D721Med (cell line): ENCODE measurements at regions not wholly inside any gene's neighbourhood (a gene's known extent, or its start where the extent isn't known, plus 50 kb on each side); places are given as distances from the start of the nearest gene placed in this dataset.

Experiments used
- DNase-seq: peaks from one replicate; pipeline ENCODE4 v3.0.0; 2011; ENCODE audit warnings: low spot score; ENCODE audit not compliant: insufficient read length
- FAIRE-seq: peaks from 2 replicates; lab custom pipeline; 2011; peaks lifted over from hg19 to GRCh38; lab: Jason Lieb, UNC
- CTCF ChIP-seq: IDR thresholded peaks from 2 replicates; pipeline ENCODE4 v1.5.1; 2012; ENCODE audit warnings: mild to moderate bottlenecking, control low read depth; ENCODE audit not compliant: insufficient read depth; ENCODE audit errors: missing control alignments

GRCh38 chr10:42983591-42983990 lies 93.3 kb upstream of the RET start:
- no peak for FAIRE-seq
- no peak for TF ChIP-seq CTCF

GRCh38 chr10:42984035-42984610 lies 92.7 kb upstream of the RET start:
- DNase-seq = no peak
- FAIRE-seq = no peak
- TF ChIP-seq CTCF = no peak

More at GRCh38 chr10:42983591-42983990, 93.3 kb upstream of the RET start:
- DNase-seq = no peak

GRCh38 chr10:42984761-42985325 lies 92.0 kb upstream of the RET start:
- no peak for TF ChIP-seq CTCF
- no peak for FAIRE-seq
- no peak for DNase-seq

GRCh38 chr10:42985436-42986316 lies 91.2 kb upstream of the RET start:
- no peak for TF ChIP-seq CTCF
- FAIRE-seq (no peak), DNase-seq (no peak)

GRCh38 chr10:42986633-42987032 lies 90.2 kb upstream of the RET start:
- DNase-seq (no peak), FAIRE-seq (no peak)
- no peak for TF ChIP-seq CTCF

- no peak for TF ChIP-seq CTCF
- DNase-seq = no peak
- FAIRE-seq = no peak
Observed at GRCh38 chr10:42987121-42987541, 89.7 kb upstream of the RET start.
